ENCODE measurements at regions not wholly inside any gene's neighbourhood (a gene's known extent, or its start where the extent isn't known, plus 50 kb on each side); places are given as distances from the start of the nearest gene placed in this dataset.

GRCh38 chr4:189036906-189037305 is 897.7 kb downstream of the TRIML1 start:
- Mint-ChIP-seq H3K27me3 (ENCODE audit: unreplicated experiment) (no peaks in the 10 kb centered on the region), H3K4me1 (ENCODE audit: unreplicated experiment) (no peaks in the 10 kb centered on the region), H3K9me3 (ENCODE audit: unreplicated experiment) (no peaks in the 10 kb centered on the region), H3K4me3 (ENCODE audit: unreplicated experiment) (no peak overlapping the region), H3K27ac (ENCODE audit: unreplicated experiment) (no peak overlapping the region), H3K36me3 (ENCODE audit: unreplicated experiment) (no peaks in the 10 kb centered on the region)
- no peak for TF ChIP-seq CTCF (IDR thresholded peaks at IDR 0.05)
- no peak for DNase-seq (ENCODE audit: extremely low spot score, unreplicated experiment)

- no peak for DNase-seq (ENCODE audit: extremely low spot score, unreplicated experiment)
- Mint-ChIP-seq H3K4me1 (ENCODE audit: unreplicated experiment) (peaks cover 9% of the 10 kb centered on the region), H3K4me3 (ENCODE audit: unreplicated experiment) (no peak overlapping the region), H3K27ac (ENCODE audit: unreplicated experiment) (no peak overlapping the region), H3K27me3 (ENCODE audit: unreplicated experiment) (no peaks in the 10 kb centered on the region), H3K36me3 (ENCODE audit: unreplicated experiment) (no peaks in the 10 kb centered on the region), H3K9me3 (ENCODE audit: unreplicated experiment) (peaks cover 3% of the 10 kb centered on the region)
- no peak for TF ChIP-seq CTCF (IDR thresholded peaks at IDR 0.05)
Observed at GRCh38 chr4:189046642-189047041, 894.0 kb upstream of the FRG1 start.

- H3K9me3 Mint-ChIP-seq (ENCODE audit: unreplicated experiment), result no peaks in the 10 kb centered on the region
- no peaks in the 10 kb centered on the region for H3K27me3 Mint-ChIP-seq (ENCODE audit: unreplicated experiment)
- DNase-seq (ENCODE audit: extremely low spot score, unreplicated experiment), result no peak
- no peak overlapping the region for H3K27ac Mint-ChIP-seq (ENCODE audit: unreplicated experiment)
- no peak for TF ChIP-seq CTCF (IDR thresholded peaks at IDR 0.05)
- H3K4me1 Mint-ChIP-seq (ENCODE audit: unreplicated experiment), result peaks cover 9% of the 10 kb centered on the region
- H3K36me3 Mint-ChIP-seq (ENCODE audit: unreplicated experiment), result no peaks in the 10 kb centered on the region
- no peak overlapping the region for H3K4me3 Mint-ChIP-seq (ENCODE audit: unreplicated experiment)
Observed at GRCh38 chr4:189048119-189048518, 892.6 kb upstream of the FRG1 start.

DNA sequence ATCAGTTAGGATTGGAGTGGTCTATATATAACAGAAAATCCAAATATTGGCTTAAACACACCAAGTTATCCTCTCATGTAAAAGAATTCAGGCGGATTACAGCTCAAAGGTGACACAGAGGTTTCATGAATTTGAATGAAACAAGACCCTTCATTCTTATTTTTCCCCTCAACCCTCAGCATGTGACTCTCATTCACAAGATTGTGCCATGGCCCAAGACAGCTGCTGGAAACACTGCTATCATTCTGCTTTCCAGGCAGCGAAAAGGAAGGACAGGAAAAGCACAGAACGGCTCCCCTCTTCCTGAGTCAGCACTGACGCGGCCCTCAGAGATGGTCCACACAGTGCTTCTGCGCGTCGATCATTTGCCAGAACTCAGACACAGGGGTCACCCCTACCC is 891.0 kb upstream of the FRG1 start:
- no peaks in the 10 kb centered on the region for H3K27me3 Mint-ChIP-seq (ENCODE audit: unreplicated experiment)
- H3K9me3 Mint-ChIP-seq (ENCODE audit: unreplicated experiment), result no peaks in the 10 kb centered on the region
- DNase-seq (ENCODE audit: extremely low spot score, unreplicated experiment), result no peak
- H3K27ac Mint-ChIP-seq (ENCODE audit: unreplicated experiment), result no peak overlapping the region
- H3K36me3 Mint-ChIP-seq (ENCODE audit: unreplicated experiment), result no peaks in the 10 kb centered on the region
- TF ChIP-seq CTCF (IDR thresholded peaks at IDR 0.05), result no peak
- no peak overlapping the region for H3K4me3 Mint-ChIP-seq (ENCODE audit: unreplicated experiment)
- peaks cover 9% of the 10 kb centered on the region for H3K4me1 Mint-ChIP-seq (ENCODE audit: unreplicated experiment)

- Mint-ChIP-seq H3K4me3 (ENCODE audit: unreplicated experiment) (no peak overlapping the region), H3K36me3 (ENCODE audit: unreplicated experiment) (no peaks in the 10 kb centered on the region), H3K4me1 (ENCODE audit: unreplicated experiment) (peaks cover 11% of the 10 kb centered on the region), H3K27ac (ENCODE audit: unreplicated experiment) (no peak overlapping the region), H3K9me3 (ENCODE audit: unreplicated experiment) (no peaks in the 10 kb centered on the region), H3K27me3 (ENCODE audit: unreplicated experiment) (no peaks in the 10 kb centered on the region)
- no peak for TF ChIP-seq CTCF (IDR thresholded peaks at IDR 0.05)
- DNase-seq (ENCODE audit: extremely low spot score, unreplicated experiment), result no peak
Observed at GRCh38 chr4:189050643-189051042, 890.0 kb upstream of the FRG1 start.

All from osteocyte (in vitro differentiated cells).